ENCODE measurements at regions not wholly inside any gene's neighbourhood (a gene's known extent, or its start where the extent isn't known, plus 50 kb on each side); places are given as distances from the start of the nearest gene placed in this dataset.
A peak's percentile ranks its signal among the peaks of the same experiment; 100 is the strongest.

DNA sequence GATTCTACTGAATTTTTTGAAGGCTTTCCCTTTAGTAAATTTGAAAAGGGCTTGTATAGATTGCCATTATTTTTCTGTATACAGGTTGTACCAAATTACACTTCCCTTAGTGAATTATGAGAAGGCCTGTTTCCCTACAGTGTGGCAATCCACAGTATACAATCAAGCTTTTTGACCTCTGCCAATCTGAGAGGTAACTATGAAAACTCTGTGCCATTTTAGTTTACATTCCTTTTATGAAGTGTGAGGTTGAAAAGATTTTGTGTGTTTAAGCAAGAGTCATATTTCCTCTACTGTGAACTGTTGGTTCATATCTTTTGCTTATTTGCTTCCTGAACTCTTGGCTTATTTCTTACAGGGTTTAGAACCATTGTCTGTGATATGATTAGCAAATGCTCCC, 432.5 kb downstream of the KCNA4 start:
- peaks cover 6% of the 10 kb centered on the region; the same call in 1 of the 2 replicates for H3K9me3 ChIP-seq
- H3K4me1 ChIP-seq, result no peaks in the 10 kb centered on the region
- H3K27ac ChIP-seq, result no peak overlapping the region
- no peaks in the 10 kb centered on the region for H4K20me1 ChIP-seq
- H3K36me3 ChIP-seq, result no peaks in the 10 kb centered on the region
- H3K9ac ChIP-seq, result no peak overlapping the region
- H3K4me3 ChIP-seq, result no peak overlapping the region
- no peak overlapping the region for H3K4me2 ChIP-seq
- TF ChIP-seq Cebpa-rat (IDR thresholded peaks at IDR 0.05), result no peak
- no peaks in the 10 kb centered on the region for H3K27me3 ChIP-seq

DNA sequence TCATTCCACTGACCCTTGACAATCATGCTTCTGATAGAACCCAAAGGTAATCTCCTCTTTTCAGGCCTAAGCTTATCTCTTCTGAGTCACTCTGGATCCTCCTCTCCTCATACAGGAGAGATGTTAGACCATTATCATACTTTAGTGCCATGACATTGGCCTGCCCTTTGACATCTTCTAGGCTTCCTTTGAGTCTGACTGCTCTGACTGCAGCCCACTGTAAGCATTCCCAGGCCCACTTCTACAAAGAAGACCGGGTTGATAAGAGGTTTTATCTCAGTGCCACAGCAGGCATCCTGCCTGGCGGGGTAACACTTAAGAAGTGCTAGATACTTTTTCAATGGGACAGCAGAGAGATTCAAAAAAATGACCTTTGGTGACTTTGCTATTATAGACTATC, 438.0 kb downstream of the KCNA4 start:
- H3K4me1 ChIP-seq, result no peaks in the 10 kb centered on the region
- no peaks in the 10 kb centered on the region for H4K20me1 ChIP-seq
- no peak overlapping the region for H3K27ac ChIP-seq
- H3K9ac ChIP-seq, result no peak overlapping the region
- TF ChIP-seq Cebpa-rat (IDR thresholded peaks at IDR 0.05), result no peak
- H3K4me3 ChIP-seq, result no peak overlapping the region
- H3K36me3 ChIP-seq, result no peaks in the 10 kb centered on the region
- H3K4me2 ChIP-seq, result no peak overlapping the region
- no peaks in the 10 kb centered on the region for H3K27me3 ChIP-seq
- peaks cover 6% of the 10 kb centered on the region; the same call in 1 of the 2 replicates for H3K9me3 ChIP-seq

DNA sequence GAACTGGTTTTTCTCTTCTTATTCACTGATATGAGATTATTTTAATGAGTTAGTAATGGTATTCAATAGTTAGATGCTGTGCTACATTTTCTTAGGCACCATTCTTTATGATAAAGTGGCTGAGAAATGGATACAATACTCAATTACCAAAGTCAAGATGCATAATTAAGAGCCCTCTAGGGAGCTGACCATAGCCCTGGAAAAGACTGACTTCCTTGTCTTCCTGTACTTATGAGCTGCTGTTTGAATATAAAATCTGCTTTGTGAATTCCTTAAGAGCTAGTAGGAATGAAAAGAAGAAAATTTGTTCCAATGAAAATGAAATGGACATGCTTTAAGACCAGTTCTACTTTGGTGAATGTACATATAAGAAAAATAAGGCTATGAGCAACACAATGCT, 452.3 kb downstream of the KCNA4 start:
- H3K27ac ChIP-seq, result no peak overlapping the region
- H4K20me1 ChIP-seq, result no peaks in the 10 kb centered on the region
- H3K4me3 ChIP-seq, result no peak overlapping the region
- no peaks in the 10 kb centered on the region for H3K27me3 ChIP-seq
- no peak overlapping the region for H3K9ac ChIP-seq
- H3K36me3 ChIP-seq, result no peaks in the 10 kb centered on the region
- no peak for TF ChIP-seq Cebpa-rat (IDR thresholded peaks at IDR 0.05)
- H3K4me1 ChIP-seq, result peaks cover 7% of the 10 kb centered on the region
- no peak overlapping the region for H3K4me2 ChIP-seq
- H3K9me3 ChIP-seq, result no peaks in the 10 kb centered on the region

- Histone ChIP-seq H3K27me3 (no peaks in the 10 kb centered on the region), H4K20me1 (no peaks in the 10 kb centered on the region), H3K4me1 (no peaks in the 10 kb centered on the region), H3K9me3 (no peaks in the 10 kb centered on the region), H3K9ac (no peak overlapping the region), H3K36me3 (no peaks in the 10 kb centered on the region), H3K27ac (no peak overlapping the region), H3K4me2 (no peak overlapping the region), H3K4me3 (no peak overlapping the region)
- TF ChIP-seq Cebpa-rat (IDR thresholded peaks at IDR 0.05), result no peak
Measured at GRCh38 chr11:29562183-29562582, 454.6 kb downstream of the KCNA4 start.

GRCh38 chr11:29553990-29554389, 462.8 kb downstream of the KCNA4 start:
- Histone ChIP-seq H3K9ac (no peak overlapping the region), H3K9me3 (no peaks in the 10 kb centered on the region), H3K4me2 (no peak overlapping the region), H3K36me3 (no peaks in the 10 kb centered on the region), H3K4me3 (no peak overlapping the region), H4K20me1 (no peaks in the 10 kb centered on the region), H3K27me3 (no peaks in the 10 kb centered on the region), H3K4me1 (no peaks in the 10 kb centered on the region), H3K27ac (no peak overlapping the region)
- TF ChIP-seq Cebpa-rat (IDR thresholded peaks at IDR 0.05), result no peak

- Histone ChIP-seq H3K9me3 (no peaks in the 10 kb centered on the region), H3K27me3 (no peaks in the 10 kb centered on the region), H3K4me3 (no peak overlapping the region), H3K9ac (no peak overlapping the region), H3K4me2 (no peak overlapping the region), H3K4me1 (peaks cover 16% of the 10 kb centered on the region), H3K27ac (no peak overlapping the region), H4K20me1 (no peaks in the 10 kb centered on the region), H3K36me3 (no peaks in the 10 kb centered on the region)
- TF ChIP-seq Cebpa-rat (IDR thresholded peaks at IDR 0.05), result no peak
Measured at GRCh38 chr11:29538339-29539036, 478.3 kb downstream of the KCNA4 start.

- H3K4me1 ChIP-seq, result peaks cover 11% of the 10 kb centered on the region
- H3K9me3 ChIP-seq, result no peaks in the 10 kb centered on the region
- H3K27ac ChIP-seq, result no peak overlapping the region
- H3K27me3 ChIP-seq, result no peaks in the 10 kb centered on the region
- H3K9ac ChIP-seq, result no peak overlapping the region
- H4K20me1 ChIP-seq, result no peaks in the 10 kb centered on the region
- no peak overlapping the region for H3K4me2 ChIP-seq
- H3K4me3 ChIP-seq, result no peak overlapping the region
- H3K36me3 ChIP-seq, result no peaks in the 10 kb centered on the region
- no peak for TF ChIP-seq Cebpa-rat (IDR thresholded peaks at IDR 0.05)
Measured at GRCh38 chr11:29534836-29535235, 482.0 kb downstream of the KCNA4 start.

- no peak overlapping the region for H3K4me2 ChIP-seq
- H4K20me1 ChIP-seq, result no peaks in the 10 kb centered on the region
- H3K27ac ChIP-seq, result no peak overlapping the region
- H3K4me1 ChIP-seq, result peaks cover 8% of the 10 kb centered on the region; the same call in 1 of the 2 replicates
- peaks cover 20% of the 10 kb centered on the region for H3K9me3 ChIP-seq
- no peak for TF ChIP-seq Cebpa-rat (IDR thresholded peaks at IDR 0.05)
- H3K36me3 ChIP-seq, result no peaks in the 10 kb centered on the region
- no peak overlapping the region for H3K4me3 ChIP-seq
- H3K9ac ChIP-seq, result no peak overlapping the region
- H3K27me3 ChIP-seq, result no peaks in the 10 kb centered on the region
Measured at GRCh38 chr11:29530961-29531360, 485.9 kb downstream of the KCNA4 start.

DNA sequence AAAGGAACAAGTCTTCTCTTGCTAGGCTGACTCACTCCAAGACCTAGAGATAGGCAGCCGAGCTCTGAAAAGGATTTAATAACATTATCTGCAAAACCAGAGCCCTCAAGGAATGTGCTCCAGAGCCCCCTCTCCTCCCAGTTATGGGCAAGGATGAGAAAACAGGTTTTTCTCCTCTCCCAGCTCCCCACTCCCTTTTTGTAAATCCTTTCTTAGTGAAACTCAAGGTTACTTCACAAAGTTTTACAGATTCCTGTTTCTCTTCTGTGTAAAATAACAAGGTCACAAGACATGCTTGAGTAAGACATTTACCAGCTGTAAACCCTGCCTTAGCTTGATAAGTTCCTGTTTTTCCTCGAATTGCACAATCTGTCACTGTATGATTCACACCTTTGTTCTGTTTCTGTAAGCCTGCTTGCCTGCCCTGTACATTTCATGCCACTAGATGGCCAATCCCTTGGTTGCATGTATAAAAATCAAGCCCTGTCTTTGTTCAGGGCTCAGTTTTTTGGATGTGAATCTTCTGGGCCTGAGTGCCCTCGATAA, 489.4 kb downstream of the KCNA4 start:
- peak overlapping the region; percentile 59 for H3K27ac ChIP-seq
- no peaks in the 10 kb centered on the region for H3K36me3 ChIP-seq
- no peak overlapping the region for H3K9ac ChIP-seq
- H3K4me1 ChIP-seq, result peaks cover 8% of the 10 kb centered on the region; the same call in 1 of the 2 replicates
- H4K20me1 ChIP-seq, result no peaks in the 10 kb centered on the region
- TF ChIP-seq Cebpa-rat (IDR thresholded peaks at IDR 0.05), result peak; percentile 88; the same call in 1 of the 2 replicates
- H3K4me2 ChIP-seq, result no peak overlapping the region
- H3K4me3 ChIP-seq, result no peak overlapping the region
- H3K9me3 ChIP-seq, result peaks cover 33% of the 10 kb centered on the region
- H3K27me3 ChIP-seq, result no peaks in the 10 kb centered on the region

GRCh38 chr11:29518389-29519174, 498.2 kb downstream of the KCNA4 start:
- Histone ChIP-seq H3K9ac (no peak overlapping the region), H4K20me1 (no peaks in the 10 kb centered on the region), H3K4me1 (peaks cover 11% of the 10 kb centered on the region; the same call in 1 of the 2 replicates), H3K27ac (peak overlapping the region; percentile 49), H3K9me3 (peaks cover 55% of the 10 kb centered on the region), H3K4me3 (no peak overlapping the region), H3K4me2 (peak overlapping the region; percentile 24; the same call in 1 of the 2 replicates), H3K36me3 (no peaks in the 10 kb centered on the region; the same call in 1 of the 2 replicates), H3K27me3 (no peaks in the 10 kb centered on the region)
- no peak for TF ChIP-seq Cebpa-rat (IDR thresholded peaks at IDR 0.05)
